ENCODE measurements at regions not wholly inside any gene's neighbourhood (a gene's known extent, or its start where the extent isn't known, plus 50 kb on each side); places are given as distances from the start of the nearest gene placed in this dataset.

- H3K4me3 ChIP-seq = no peak overlapping the region
- intact Hi-C loops (cut with DNase I) = no loop called here
- no peaks in the 10 kb centered on the region for H3K36me3 ChIP-seq
- no peak for DNase-seq (ENCODE audit: low spot score)
- H3K9me3 ChIP-seq = no peaks in the 10 kb centered on the region
- H3K4me1 ChIP-seq (replicated peaks) = no peaks in the 10 kb centered on the region
- TF ChIP-seq POLR2A (IDR thresholded peaks at IDR 0.05) (no peak), CTCF (IDR thresholded peaks at IDR 0.05) (no peak), POLR2AphosphoS5 (IDR thresholded peaks at IDR 0.05) (no peak)
- no peaks in the 10 kb centered on the region for H3K27me3 ChIP-seq (replicated peaks; ENCODE audit: insufficient read depth)
- H3K27ac ChIP-seq = no peak overlapping the region
- 86% methylated on average over 6 of the region's 6 CpGs for WGBS
Measured at GRCh38 chr6:163916315-163917081, 502.0 kb downstream of the QKI start.

- Histone ChIP-seq H3K27ac (no peak overlapping the region), H3K36me3 (no peaks in the 10 kb centered on the region), H3K4me1 (replicated peaks) (no peaks in the 10 kb centered on the region), H3K9me3 (no peaks in the 10 kb centered on the region), H3K27me3 (replicated peaks; ENCODE audit: insufficient read depth) (no peaks in the 10 kb centered on the region), H3K4me3 (no peak overlapping the region)
- DNase-seq (ENCODE audit: low spot score) = no peak
- TF ChIP-seq POLR2A (IDR thresholded peaks at IDR 0.05) (no peak), CTCF (IDR thresholded peaks at IDR 0.05) (no peak), POLR2AphosphoS5 (IDR thresholded peaks at IDR 0.05) (no peak)
- intact Hi-C loops (cut with DNase I) = no loop called here
- 83% methylated on average over 8 of the region's 8 CpGs for WGBS
Measured at GRCh38 chr6:163915131-163915530, 500.6 kb downstream of the QKI start.

- Histone ChIP-seq H3K27ac (no peak overlapping the region), H3K9me3 (no peaks in the 10 kb centered on the region), H3K4me3 (no peak overlapping the region), H3K36me3 (no peaks in the 10 kb centered on the region), H3K27me3 (replicated peaks; ENCODE audit: insufficient read depth) (no peaks in the 10 kb centered on the region), H3K4me1 (replicated peaks) (no peaks in the 10 kb centered on the region)
- 73% methylated on average over 9 of the region's 9 CpGs for WGBS
- DNase-seq (ENCODE audit: low spot score) = no peak
- TF ChIP-seq POLR2A (IDR thresholded peaks at IDR 0.05) (no peak), POLR2AphosphoS5 (IDR thresholded peaks at IDR 0.05) (no peak), CTCF (IDR thresholded peaks at IDR 0.05) (no peak)
- intact Hi-C loops (cut with DNase I) = no loop called here
Measured at GRCh38 chr6:163913045-163913444, 498.5 kb downstream of the QKI start.

GRCh38 chr6:163906006-163906710 lies 491.6 kb downstream of the QKI start:
- intact Hi-C loops (cut with DNase I) = no loop called here
- no peaks in the 10 kb centered on the region for H3K27me3 ChIP-seq (replicated peaks; ENCODE audit: insufficient read depth)
- no peak for DNase-seq (ENCODE audit: low spot score)
- H3K4me3 ChIP-seq = no peak overlapping the region
- H3K9me3 ChIP-seq = no peaks in the 10 kb centered on the region
- no peak for TF ChIP-seq POLR2AphosphoS5 (IDR thresholded peaks at IDR 0.05)
- no peak for TF ChIP-seq POLR2A (IDR thresholded peaks at IDR 0.05)
- no peak for TF ChIP-seq CTCF (IDR thresholded peaks at IDR 0.05)
- H3K36me3 ChIP-seq = no peaks in the 10 kb centered on the region
- H3K27ac ChIP-seq = no peak overlapping the region
- no peaks in the 10 kb centered on the region for H3K4me1 ChIP-seq (replicated peaks)
- WGBS = 94% methylated on average over 8 of the region's 8 CpGs

- TF ChIP-seq POLR2A (IDR thresholded peaks at IDR 0.05) (no peak), POLR2AphosphoS5 (IDR thresholded peaks at IDR 0.05) (no peak)
- H3K4me3 ChIP-seq = no peak overlapping the region
- no peaks in the 10 kb centered on the region for H3K36me3 ChIP-seq
- H3K9me3 ChIP-seq = no peaks in the 10 kb centered on the region
- no peak for DNase-seq (ENCODE audit: low spot score)
- no peaks in the 10 kb centered on the region for H3K4me1 ChIP-seq (replicated peaks)
- intact Hi-C loops (cut with DNase I) = no loop called here
- no peaks in the 10 kb centered on the region for H3K27me3 ChIP-seq (replicated peaks; ENCODE audit: insufficient read depth)
- WGBS = 20% methylated on average over 7 of the region's 7 CpGs
- no peak overlapping the region for H3K27ac ChIP-seq
Measured at GRCh38 chr6:163904186-163904585, 489.7 kb downstream of the QKI start.
